CD4-positive, CD25-positive, alpha-beta regulatory T cell (primary cell): ENCODE measurements at regions not wholly inside any gene's neighbourhood (a gene's known extent, or its start where the extent isn't known, plus 50 kb on each side); places are given as distances from the start of the nearest gene placed in this dataset.

Experiments
- ATAC-seq, 2 donors: fragments of 150-1000 bp; cut with Tn5 transposase; one replicate each; pipeline ENCODE4 v1.10.0; 2021; ENCODE audit warnings: low read depth in 2 of 2, moderate number of reproducible peaks in 2 of 2, moderate library complexity in 1 of 2
- DNase-seq, 3 donors: peaks; one replicate each; pipeline versions ENCODE4 v3.0.0 to v3.0.0-alpha.2; 2012 to 2022; ENCODE audit warnings: mixed read lengths in 1 of 3
- H3K27ac ChIP-seq: one replicate; pipeline ENCODE4 v1.7.0; 2013; ENCODE audit warnings: mild to moderate bottlenecking, low read length; ENCODE audit not compliant: insufficient read depth, poor library complexity, severe bottlenecking
- H3K27me3 ChIP-seq: one replicate; pipeline ENCODE4 v1.7.0; 2013; ENCODE audit warnings: low read length; ENCODE audit not compliant: control insufficient read depth, insufficient read depth
- H3K36me3 ChIP-seq: one replicate; pipeline ENCODE4 v1.7.0; 2013; ENCODE audit warnings: mild to moderate bottlenecking, low read length, moderate library complexity; ENCODE audit not compliant: control insufficient read depth, insufficient read depth
- H3K4me1 ChIP-seq: 2 replicates; pipeline ENCODE4 v1.7.0; 2013; ENCODE audit warnings: mild to moderate bottlenecking, low read length; ENCODE audit not compliant: insufficient read depth, control insufficient read depth, poor library complexity, severe bottlenecking
- H3K4me3 ChIP-seq: one replicate; pipeline ENCODE4 v1.7.0; 2013; ENCODE audit warnings: low read depth, mild to moderate bottlenecking, low read length, moderate library complexity
- H3K9me3 ChIP-seq, 2 experiments: 1 replicate in 1 of 2; 2 replicates in 1 of 2; pipeline ENCODE4 v1.7.0; 2013; ENCODE audit warnings: low read length in 2 of 2, mild to moderate bottlenecking in 1 of 2, moderate library complexity in 1 of 2; ENCODE audit not compliant: control insufficient read depth in 2 of 2
- H3K27ac Mint-ChIP-seq, 3 donors: one replicate each; pipeline ENCODE4 v1.8.0; 2020 to 2022; ENCODE audit warnings: mild to moderate bottlenecking in 3 of 3, mixed read lengths in 3 of 3, moderate library complexity in 2 of 3
- H3K27me3 Mint-ChIP-seq: one replicate; pipeline ENCODE4 v1.8.0; 2022; ENCODE audit warnings: mild to moderate bottlenecking, mixed read lengths
- H3K36me3 Mint-ChIP-seq: one replicate; pipeline ENCODE4 v1.8.0; 2020; ENCODE audit warnings: mixed read lengths
- H3K4me1 Mint-ChIP-seq, 4 donors: one replicate each; pipeline ENCODE4 v1.8.0; 2020 to 2022; ENCODE audit warnings: mixed read lengths in 4 of 4, mild to moderate bottlenecking in 1 of 4
- H3K4me3 Mint-ChIP-seq, 4 donors: one replicate each; pipeline ENCODE4 v1.8.0; 2020 to 2022; ENCODE audit warnings: mild to moderate bottlenecking in 4 of 4, mixed read lengths in 4 of 4, moderate library complexity in 3 of 4
- H3K9me3 Mint-ChIP-seq, 7 donors: one replicate each; pipeline ENCODE4 v1.8.0; 2020 to 2022; ENCODE audit warnings: mixed read lengths in 7 of 7, mild to moderate bottlenecking in 3 of 7, moderate library complexity in 2 of 7

DNA sequence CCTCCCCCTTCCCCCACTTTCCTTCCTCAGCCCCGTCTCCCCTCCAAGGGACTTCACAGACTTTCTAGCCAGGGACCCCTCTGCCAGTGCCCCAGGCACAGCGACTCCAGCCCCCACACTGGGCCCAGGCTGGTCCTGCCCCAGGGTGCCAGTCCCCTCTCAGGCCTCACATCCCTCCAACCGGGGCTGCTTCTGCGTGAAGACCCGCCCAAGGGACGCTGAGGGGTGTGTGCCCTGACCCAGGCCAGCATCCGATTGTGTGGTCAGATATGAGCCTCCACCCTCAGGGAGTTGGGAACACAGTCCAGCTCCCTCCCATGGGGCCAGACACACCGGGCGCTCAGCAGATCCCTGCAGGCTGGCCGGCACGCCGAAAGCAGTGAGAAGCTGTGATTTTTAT, 97.0 kb downstream of the MICALL2 start:
- peaks cover 0 to 10% (median 0%) of the 10 kb centered on the region in 7 donors for H3K9me3 Mint-ChIP-seq
- Histone ChIP-seq H3K9me3 (no peaks in the 10 kb centered on the region), H3K27ac (no peak overlapping the region), H3K36me3 (no peaks in the 10 kb centered on the region), H3K27me3 (no peaks in the 10 kb centered on the region), H3K4me3 (no peak overlapping the region), H3K4me1 (no peaks in the 10 kb centered on the region)
- peaks cover 10% of the 10 kb centered on the region for H3K27me3 Mint-ChIP-seq
- no peaks in the 10 kb centered on the region for H3K36me3 Mint-ChIP-seq
- H3K4me3 Mint-ChIP-seq: no peak overlapping the region
- H3K27ac Mint-ChIP-seq: no peak overlapping the region
- DNase-seq (no peak), ATAC-seq (no peak)
- peaks cover 0 to 2% (median 0%) of the 10 kb centered on the region in 4 donors for H3K4me1 Mint-ChIP-seq

DNA sequence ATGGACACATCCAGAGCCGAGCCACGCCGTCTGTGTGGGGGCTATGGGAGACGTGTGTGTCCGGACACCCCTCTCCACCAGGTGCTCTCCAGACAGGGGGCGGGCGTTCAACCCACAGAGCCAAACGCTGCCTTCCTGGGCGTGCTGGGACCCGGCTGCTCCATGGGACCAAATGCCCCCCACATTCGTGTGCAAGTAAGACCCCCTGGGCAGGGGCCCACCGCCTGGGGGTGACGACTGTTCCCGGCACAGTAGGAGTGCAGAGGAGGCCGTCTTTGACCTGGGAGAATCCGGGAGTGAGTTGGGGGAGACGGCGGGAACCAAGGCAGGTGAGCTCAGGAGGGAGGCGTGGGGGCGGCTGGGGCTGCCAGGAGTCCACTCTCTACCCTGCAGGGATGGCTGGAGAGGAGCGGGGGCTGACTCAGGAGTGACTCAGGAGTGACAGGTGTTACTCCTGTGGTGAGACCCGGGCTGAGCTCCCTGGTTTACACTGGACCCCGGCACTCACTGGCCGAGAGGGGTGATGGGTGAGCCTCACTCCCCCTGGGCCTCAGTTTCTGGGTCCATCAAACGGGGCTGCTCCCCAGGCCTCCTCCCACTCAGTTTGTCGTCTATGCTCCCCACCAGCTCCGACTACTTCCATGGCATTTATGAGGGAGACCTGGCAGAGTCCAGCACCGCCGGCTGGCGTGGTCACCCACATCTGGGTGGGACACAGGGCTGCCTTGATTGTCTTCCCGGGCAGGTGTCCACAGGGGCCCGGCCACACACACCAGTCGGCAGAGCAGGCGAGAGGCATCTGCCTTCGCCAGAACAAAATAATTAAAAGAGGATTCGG, 95.0 kb downstream of the MICALL2 start:
- Histone ChIP-seq H3K36me3 (no peaks in the 10 kb centered on the region), H3K27me3 (no peaks in the 10 kb centered on the region), H3K9me3 (no peaks in the 10 kb centered on the region), H3K4me3 (no peak overlapping the region), H3K4me1 (no peaks in the 10 kb centered on the region), H3K27ac (no peak overlapping the region)
- Mint-ChIP-seq H3K9me3 (peaks cover 0 to 10% (median 0%) of the 10 kb centered on the region in 7 donors), H3K36me3 (no peaks in the 10 kb centered on the region), H3K27me3 (peaks cover 15% of the 10 kb centered on the region), H3K4me1 (peaks cover 0 to 5% (median 0%) of the 10 kb centered on the region in 4 donors), H3K27ac (no peak overlapping the region), H3K4me3 (no peak overlapping the region)
- DNase-seq (no peak), ATAC-seq (no peak)

DNA sequence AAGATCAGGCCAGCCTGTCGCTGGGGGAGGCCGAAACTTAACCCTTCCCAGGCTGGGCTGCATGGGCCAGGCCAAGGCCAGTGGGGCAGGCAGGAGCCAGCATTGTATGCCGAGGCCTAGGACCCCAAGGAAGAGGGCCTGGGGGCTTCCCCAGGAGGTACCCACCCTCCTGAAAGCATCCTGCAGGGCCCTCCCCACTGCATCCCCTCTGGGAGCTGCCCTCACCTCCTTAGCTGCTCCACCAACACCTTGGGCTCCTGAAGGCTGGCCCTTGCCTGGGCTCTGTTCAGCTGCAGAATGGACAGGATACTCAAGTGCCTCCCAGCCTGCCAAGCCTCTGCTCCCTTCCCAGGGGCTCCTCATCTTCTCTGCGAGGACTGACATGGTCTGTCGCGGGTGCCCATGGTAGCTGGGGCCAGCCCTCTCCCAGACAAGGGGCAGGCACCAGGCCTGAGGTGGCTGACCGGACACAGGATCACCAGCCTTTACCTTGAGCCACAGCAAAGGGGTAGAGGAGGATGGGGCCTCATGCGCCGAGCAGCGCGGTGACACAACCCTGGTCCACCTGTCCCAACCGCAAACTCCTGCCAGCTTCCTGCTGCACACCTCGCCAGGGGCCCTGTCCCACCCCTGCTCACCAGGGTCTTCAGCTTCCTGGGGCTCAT, 94.2 kb downstream of the MICALL2 start:
- no peaks in the 10 kb centered on the region for H3K4me1 ChIP-seq
- no peak overlapping the region for H3K4me3 ChIP-seq
- Mint-ChIP-seq H3K4me1 (peaks cover 0 to 5% (median 0%) of the 10 kb centered on the region in 4 donors), H3K4me3 (peak overlapping the region in 1 of 4 donors; percentile 32), H3K36me3 (no peaks in the 10 kb centered on the region), H3K27ac (no peak overlapping the region), H3K27me3 (peaks cover 15% of the 10 kb centered on the region), H3K9me3 (peaks cover 0 to 10% (median 0%) of the 10 kb centered on the region in 7 donors)
- DNase-seq (no peak), ATAC-seq (no peak)
- no peak overlapping the region for H3K27ac ChIP-seq
- no peaks in the 10 kb centered on the region for H3K36me3 ChIP-seq
- no peaks in the 10 kb centered on the region for H3K9me3 ChIP-seq
- H3K27me3 ChIP-seq: no peaks in the 10 kb centered on the region

DNA sequence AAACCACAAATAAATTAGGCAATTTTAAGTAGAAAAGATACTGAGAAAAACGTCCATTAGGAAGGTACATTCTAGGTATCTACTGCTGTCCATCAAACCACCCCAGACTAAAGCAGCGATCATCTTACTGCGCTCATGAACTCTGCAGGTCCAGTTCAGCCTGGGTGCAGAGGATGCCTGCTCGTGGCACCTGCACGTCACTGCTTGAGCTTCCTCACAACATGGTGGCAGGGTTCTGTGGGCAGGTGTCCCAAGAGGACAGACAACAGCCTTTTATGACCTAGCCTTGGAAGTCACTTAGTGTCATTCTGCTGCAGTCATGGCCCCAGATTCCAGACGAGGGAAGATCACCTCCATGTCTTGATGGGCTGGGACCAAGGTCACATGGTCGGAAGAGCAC, 93.4 kb downstream of the MICALL2 start:
- Histone ChIP-seq H3K4me3 (no peak overlapping the region), H3K9me3 (no peaks in the 10 kb centered on the region), H3K27ac (no peak overlapping the region), H3K4me1 (no peaks in the 10 kb centered on the region), H3K36me3 (no peaks in the 10 kb centered on the region), H3K27me3 (no peaks in the 10 kb centered on the region)
- Mint-ChIP-seq H3K36me3 (no peaks in the 10 kb centered on the region), H3K4me1 (peaks cover 0 to 5% (median 0%) of the 10 kb centered on the region in 4 donors), H3K27ac (no peak overlapping the region), H3K4me3 (peak overlapping the region in 1 of 4 donors; percentile 32), H3K27me3 (peaks cover 15% of the 10 kb centered on the region), H3K9me3 (peaks cover 0 to 10% (median 0%) of the 10 kb centered on the region in 7 donors)
- ATAC-seq (no peak), DNase-seq (no peak)

DNA sequence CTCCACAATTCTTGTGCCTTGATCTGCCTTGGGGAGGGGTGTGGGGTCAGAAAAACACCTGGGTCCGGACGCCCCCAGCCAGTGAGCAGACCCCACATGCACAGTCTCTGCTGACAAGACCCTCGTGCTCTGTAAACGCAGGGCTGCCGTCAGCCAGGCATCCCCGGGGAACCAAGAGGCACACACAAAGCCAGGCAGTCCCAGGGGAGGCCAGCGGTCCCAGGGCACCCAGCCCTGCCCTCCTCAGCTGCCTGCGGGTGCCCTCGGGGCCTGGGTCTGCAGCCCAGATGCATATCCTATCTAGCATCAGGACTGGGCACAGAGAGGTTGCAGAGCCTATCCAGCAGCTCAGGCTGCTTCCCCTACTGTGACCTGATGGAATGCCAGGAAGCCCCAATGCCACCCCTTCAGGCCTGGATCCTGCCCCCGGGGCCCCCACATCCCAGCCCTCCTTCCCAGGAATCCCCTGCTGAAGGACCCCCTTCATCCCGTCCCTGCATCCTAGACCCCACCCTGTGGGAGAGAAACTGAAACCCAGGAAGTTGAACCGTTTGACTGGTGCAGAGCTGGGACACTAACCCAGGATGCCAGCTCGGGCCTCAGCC, 92.4 kb downstream of the MICALL2 start:
- H3K27ac Mint-ChIP-seq: no peak overlapping the region

DNA sequence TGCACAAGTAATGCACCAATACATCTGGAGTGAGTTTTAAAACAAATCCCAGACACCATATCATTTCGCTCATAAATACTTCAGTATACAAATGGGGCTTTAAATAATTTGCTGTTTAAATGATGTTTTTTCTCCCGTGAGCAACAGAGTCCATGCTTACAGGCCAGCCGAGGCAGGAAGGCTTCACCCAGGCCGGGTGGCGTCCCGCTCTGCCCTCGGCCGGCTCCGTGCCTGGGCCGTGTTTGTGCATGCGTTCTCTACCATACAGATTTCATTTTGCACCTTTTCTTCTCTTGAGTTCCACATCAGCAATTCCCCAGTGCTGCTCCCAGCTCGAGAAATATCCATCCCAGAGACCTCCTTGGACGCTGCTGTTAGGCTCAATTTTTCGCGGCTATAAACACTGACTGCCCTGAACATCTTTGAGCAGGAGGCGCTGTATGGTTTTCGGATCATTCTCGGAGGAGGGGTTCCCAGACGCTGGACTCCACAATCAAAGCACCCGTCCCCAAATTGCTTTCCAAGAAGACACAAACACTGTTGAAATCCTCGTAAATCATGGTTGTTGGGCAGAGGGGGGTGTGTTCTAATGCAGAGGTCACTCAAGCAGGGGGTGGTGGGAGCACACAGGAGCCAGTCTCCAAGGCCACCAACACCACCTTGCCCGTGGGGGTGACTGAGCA, 91.6 kb downstream of the MICALL2 start:
- ATAC-seq (no peak), DNase-seq (no peak)
- Mint-ChIP-seq H3K4me3 (peak overlapping the region in 1 of 4 donors; percentile 35), H3K27ac (no peak overlapping the region), H3K9me3 (peaks cover 0 to 10% (median 0%) of the 10 kb centered on the region in 7 donors), H3K27me3 (peaks cover 15% of the 10 kb centered on the region), H3K4me1 (peaks cover 0 to 5% (median 0%) of the 10 kb centered on the region in 4 donors), H3K36me3 (no peaks in the 10 kb centered on the region)
- H3K4me3 ChIP-seq: no peak overlapping the region
- no peaks in the 10 kb centered on the region for H3K36me3 ChIP-seq
- no peak overlapping the region for H3K27ac ChIP-seq
- no peaks in the 10 kb centered on the region for H3K9me3 ChIP-seq
- H3K27me3 ChIP-seq: no peaks in the 10 kb centered on the region
- no peaks in the 10 kb centered on the region for H3K4me1 ChIP-seq

More for the DNA sequence above, 92.4 kb downstream of the MICALL2 start:
- Mint-ChIP-seq H3K27me3 (peaks cover 15% of the 10 kb centered on the region), H3K4me1 (peaks cover 0 to 5% (median 0%) of the 10 kb centered on the region in 4 donors), H3K4me3 (peak overlapping the region in 1 of 4 donors; percentile 21), H3K36me3 (no peaks in the 10 kb centered on the region), H3K9me3 (peaks cover 0 to 10% (median 0%) of the 10 kb centered on the region in 7 donors)
- H3K4me1 ChIP-seq: no peaks in the 10 kb centered on the region
- no peak overlapping the region for H3K27ac ChIP-seq
- no peaks in the 10 kb centered on the region for H3K36me3 ChIP-seq
- no peaks in the 10 kb centered on the region for H3K9me3 ChIP-seq
- H3K4me3 ChIP-seq: no peak overlapping the region
- DNase-seq (no peak), ATAC-seq (no peak)
- H3K27me3 ChIP-seq: no peaks in the 10 kb centered on the region

DNA sequence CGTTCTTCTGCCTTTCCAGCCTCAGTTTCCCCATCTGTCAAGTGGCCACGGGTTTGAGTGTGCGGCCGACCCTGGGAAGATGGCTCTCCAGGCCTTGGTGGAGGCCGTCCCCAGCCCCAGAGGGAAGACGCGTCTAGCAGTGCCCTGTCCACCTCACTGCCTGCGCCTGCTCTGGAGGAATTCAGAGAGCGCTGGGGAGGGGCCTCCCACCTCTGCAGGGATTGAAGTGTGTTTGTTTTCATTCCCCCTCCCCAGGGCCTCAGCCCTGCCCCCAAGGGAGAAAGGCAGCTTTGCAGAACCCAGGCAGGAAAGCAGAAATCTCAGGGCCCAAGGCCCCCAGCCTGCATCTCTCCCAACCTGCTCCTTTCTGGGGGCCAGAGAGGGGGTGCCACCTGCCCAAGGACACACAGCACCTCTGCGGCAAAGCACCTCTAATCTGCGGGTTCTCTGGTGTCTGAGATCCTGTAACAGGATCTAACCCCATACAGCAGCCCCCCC, 91.0 kb downstream of the MICALL2 start:
- H3K9me3 ChIP-seq: no peaks in the 10 kb centered on the region
- peaks cover 0 to 10% (median 0%) of the 10 kb centered on the region in 7 donors for H3K9me3 Mint-ChIP-seq
- DNase-seq (no peak), ATAC-seq (no peak)
- no peaks in the 10 kb centered on the region for H3K36me3 Mint-ChIP-seq
- H3K4me1 Mint-ChIP-seq: peaks cover 0 to 5% (median 0%) of the 10 kb centered on the region in 4 donors
- no peaks in the 10 kb centered on the region for H3K4me1 ChIP-seq
- no peaks in the 10 kb centered on the region for H3K36me3 ChIP-seq
- H3K27ac Mint-ChIP-seq: no peak overlapping the region
- no peak overlapping the region for H3K4me3 ChIP-seq
- H3K27me3 Mint-ChIP-seq: peaks cover 21% of the 10 kb centered on the region
- H3K27me3 ChIP-seq: no peaks in the 10 kb centered on the region
- H3K27ac ChIP-seq: no peak overlapping the region
- H3K4me3 Mint-ChIP-seq: no peak overlapping the region
